ENCODE measurements at regions not wholly inside any gene's neighbourhood (a gene's known extent, or its start where the extent isn't known, plus 50 kb on each side); places are given as distances from the start of the nearest gene placed in this dataset.

DNA sequence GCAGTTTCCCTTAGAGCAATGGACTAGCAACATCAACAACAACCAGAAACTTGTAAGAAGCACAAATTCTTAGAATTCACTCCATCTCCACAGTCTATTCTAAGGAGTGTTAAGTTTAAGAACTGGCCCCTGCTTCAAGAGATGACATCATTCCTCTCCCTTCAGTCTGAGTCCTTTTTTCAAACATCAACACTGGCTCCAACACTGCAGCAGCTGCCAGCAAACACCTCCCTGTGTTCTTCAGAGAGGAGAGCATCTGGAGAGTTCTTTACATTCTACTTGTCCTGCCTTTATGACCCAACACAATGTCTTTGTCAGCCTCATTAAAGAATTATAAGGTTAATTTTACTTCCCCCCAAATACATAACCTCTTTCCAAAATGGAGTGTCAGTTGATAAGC lies 122.3 kb downstream of the HNMT start:
- Histone ChIP-seq H3K9me3 (ENCODE audit: insufficient read depth, low read depth) (no peaks in the 10 kb centered on the region), H3K9me2 (ENCODE audit: insufficient read depth) (no peaks in the 10 kb centered on the region), H3K4me3 (no peak overlapping the region), H3K36me3 (ENCODE audit: low read depth) (no peaks in the 10 kb centered on the region), H3K4me1 (replicated peaks; ENCODE audit: insufficient read depth) (peaks cover 16% of the 10 kb centered on the region), H3K4me2 (no peak overlapping the region), H2AFZ (no peak overlapping the region), H3K27ac (no peak overlapping the region), H4K20me1 (ENCODE audit: insufficient read depth) (no peaks in the 10 kb centered on the region), H3K27me3 (ENCODE audit: insufficient read depth, low read depth) (no peaks in the 10 kb centered on the region), H3F3A (ENCODE audit: insufficient read depth, low read depth) (no peaks in the 10 kb centered on the region), H3K79me2 (ENCODE audit: low read depth) (no peaks in the 10 kb centered on the region)
- ChIA-PET CTCF (no interaction called here), POLR2A (ENCODE audit: unreplicated experiment) (interaction anchor here (0.6 kb wide), 1 partner anchor 564 kb away, joined by 3 read pairs; no protein-coding TSS in a partner anchor)
- TF ChIP-seq, protein P1, sequence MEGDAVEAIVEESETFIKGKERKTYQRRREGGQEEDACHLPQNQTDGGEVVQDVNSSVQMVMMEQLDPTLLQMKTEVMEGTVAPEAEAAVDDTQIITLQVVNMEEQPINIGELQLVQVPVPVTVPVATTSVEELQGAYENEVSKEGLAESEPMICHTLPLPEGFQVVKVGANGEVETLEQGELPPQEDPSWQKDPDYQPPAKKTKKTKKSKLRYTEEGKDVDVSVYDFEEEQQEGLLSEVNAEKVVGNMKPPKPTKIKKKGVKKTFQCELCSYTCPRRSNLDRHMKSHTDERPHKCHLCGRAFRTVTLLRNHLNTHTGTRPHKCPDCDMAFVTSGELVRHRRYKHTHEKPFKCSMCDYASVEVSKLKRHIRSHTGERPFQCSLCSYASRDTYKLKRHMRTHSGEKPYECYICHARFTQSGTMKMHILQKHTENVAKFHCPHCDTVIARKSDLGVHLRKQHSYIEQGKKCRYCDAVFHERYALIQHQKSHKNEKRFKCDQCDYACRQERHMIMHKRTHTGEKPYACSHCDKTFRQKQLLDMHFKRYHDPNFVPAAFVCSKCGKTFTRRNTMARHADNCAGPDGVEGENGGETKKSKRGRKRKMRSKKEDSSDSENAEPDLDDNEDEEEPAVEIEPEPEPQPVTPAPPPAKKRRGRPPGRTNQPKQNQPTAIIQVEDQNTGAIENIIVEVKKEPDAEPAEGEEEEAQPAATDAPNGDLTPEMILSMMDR (conservative IDR thresholded peaks at IDR 0.05) = no peak
- TF ChIP-seq EZH2 (IDR thresholded peaks at IDR 0.05; ENCODE audit: low read depth) = no peak
- intact Hi-C loops (cut with micrococcal nuclease; ENCODE audit: unreplicated experiment) = no loop called here
- DNase-seq = no peak
- BruUV-seq (replicated peaks) = no TSS peak

DNA sequence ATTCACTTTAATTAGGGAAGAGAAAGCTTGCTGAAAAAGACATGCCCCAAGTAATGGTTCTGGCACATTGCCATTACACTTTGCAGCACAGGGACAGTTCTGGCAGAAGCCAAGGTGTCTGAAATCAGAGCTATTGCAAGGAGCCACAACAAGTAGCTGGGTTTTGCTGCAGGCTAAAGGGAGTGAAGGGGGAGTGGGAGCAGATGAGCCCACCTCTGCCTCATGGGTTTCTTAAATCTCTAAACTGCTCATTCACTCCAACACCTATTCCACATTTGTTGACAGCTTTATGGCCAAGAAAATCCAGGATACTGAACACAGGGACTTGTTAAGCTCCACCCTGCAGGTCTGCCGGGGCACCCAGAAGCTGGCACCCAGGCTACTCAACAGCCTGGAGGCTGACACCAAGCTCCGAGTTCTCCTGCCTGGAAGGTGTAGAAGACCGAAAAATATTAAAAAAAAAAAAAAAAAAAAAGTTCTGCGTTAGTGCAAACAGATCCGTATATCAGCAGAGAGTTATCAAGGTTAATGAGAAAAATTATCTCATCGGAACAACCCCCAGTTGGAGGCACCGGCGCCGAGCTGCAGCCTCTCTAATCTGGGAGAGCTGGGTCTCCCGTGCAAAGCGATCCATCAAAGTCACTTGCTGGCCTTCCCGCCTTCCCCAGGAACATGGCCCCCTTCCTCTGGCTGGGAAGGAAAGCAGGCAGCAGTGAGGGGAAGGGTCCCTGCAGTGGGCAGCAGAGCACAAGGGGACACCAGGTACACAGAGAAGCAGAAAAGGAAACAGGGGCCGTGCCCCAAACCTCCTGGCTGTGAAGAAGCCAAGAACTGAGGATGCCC lies 123.7 kb downstream of the HNMT start:
- Histone ChIP-seq H3K4me2 (no peak overlapping the region), H3F3A (ENCODE audit: insufficient read depth, low read depth) (no peaks in the 10 kb centered on the region), H3K36me3 (ENCODE audit: low read depth) (no peaks in the 10 kb centered on the region), H4K20me1 (ENCODE audit: insufficient read depth) (no peaks in the 10 kb centered on the region), H3K79me2 (ENCODE audit: low read depth) (no peaks in the 10 kb centered on the region), H3K27ac (no peak overlapping the region), H3K27me3 (ENCODE audit: insufficient read depth, low read depth) (no peaks in the 10 kb centered on the region), H3K4me3 (no peak overlapping the region), H3K4me1 (replicated peaks; ENCODE audit: insufficient read depth) (peaks cover 16% of the 10 kb centered on the region), H2AFZ (no peak overlapping the region), H3K9me2 (ENCODE audit: insufficient read depth) (no peaks in the 10 kb centered on the region), H3K9me3 (ENCODE audit: insufficient read depth, low read depth) (no peaks in the 10 kb centered on the region)
- no TSS peak for BruUV-seq (replicated peaks)
- DNase-seq = no peak
- intact Hi-C loops (cut with micrococcal nuclease; ENCODE audit: unreplicated experiment) = no loop called here
- ChIA-PET POLR2A (ENCODE audit: unreplicated experiment) (interaction anchor here (0.6 kb wide), 1 partner anchor 120 kb away, joined by 10 read pairs; no protein-coding TSS in a partner anchor), CTCF (no interaction called here)
- TF ChIP-seq, protein P1 (conservative IDR thresholded peaks at IDR 0.05) = no peak
- TF ChIP-seq EZH2 (IDR thresholded peaks at IDR 0.05; ENCODE audit: low read depth) = no peak

DNA sequence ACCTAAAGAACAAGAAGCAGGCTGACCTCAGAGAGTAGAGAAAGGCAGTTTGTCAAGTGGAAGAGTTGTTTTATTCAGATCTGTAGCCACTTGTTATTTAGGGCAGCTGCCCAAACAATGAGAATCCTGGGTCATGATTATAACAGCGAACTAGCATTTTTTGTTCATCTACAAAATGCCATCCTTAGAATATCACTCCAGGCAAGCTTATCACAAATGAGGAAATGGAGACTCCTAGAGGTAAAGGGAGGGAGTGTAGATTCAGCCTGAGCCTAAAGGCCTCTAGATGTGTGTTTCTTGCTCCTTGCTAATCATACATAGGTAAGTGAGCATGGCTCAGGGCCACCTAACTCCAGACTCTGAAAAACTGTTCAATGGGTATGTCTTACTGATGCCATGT lies 126.1 kb downstream of the HNMT start:
- TF ChIP-seq, protein P1 (conservative IDR thresholded peaks at IDR 0.05) = peak; percentile 68
- no peak for TF ChIP-seq EZH2 (IDR thresholded peaks at IDR 0.05; ENCODE audit: low read depth)
- Histone ChIP-seq H3K36me3 (ENCODE audit: low read depth) (no peaks in the 10 kb centered on the region), H3K79me2 (ENCODE audit: low read depth) (no peaks in the 10 kb centered on the region), H3K9me2 (ENCODE audit: insufficient read depth) (no peaks in the 10 kb centered on the region), H3K27ac (no peak overlapping the region), H4K20me1 (ENCODE audit: insufficient read depth) (no peaks in the 10 kb centered on the region), H2AFZ (no peak overlapping the region), H3F3A (ENCODE audit: insufficient read depth, low read depth) (no peaks in the 10 kb centered on the region), H3K9me3 (ENCODE audit: insufficient read depth, low read depth) (no peaks in the 10 kb centered on the region), H3K4me2 (no peak overlapping the region), H3K27me3 (ENCODE audit: insufficient read depth, low read depth) (no peaks in the 10 kb centered on the region), H3K4me1 (replicated peaks; ENCODE audit: insufficient read depth) (peaks cover 13% of the 10 kb centered on the region), H3K4me3 (no peak overlapping the region)
- ChIA-PET POLR2A (ENCODE audit: unreplicated experiment) (no interaction called here), CTCF (interaction anchor here (0.7 to 1.7 kb wide), 3 partner anchors 179 to 737 kb away, joined by 3 to 6 read pairs (median 5); no protein-coding TSS in a partner anchor)
- BruUV-seq (replicated peaks) = no TSS peak
- DNase-seq = no peak
- intact Hi-C loops (cut with micrococcal nuclease; ENCODE audit: unreplicated experiment) = loop anchor here (1.0 to 10.0 kb wide), 3 partner anchors 143 to 284 kb away; no protein-coding TSS in a partner anchor
